ENCODE measurements at regions not wholly inside any gene's neighbourhood (a gene's known extent, or its start where the extent isn't known, plus 50 kb on each side); places are given as distances from the start of the nearest gene placed in this dataset.

DNA sequence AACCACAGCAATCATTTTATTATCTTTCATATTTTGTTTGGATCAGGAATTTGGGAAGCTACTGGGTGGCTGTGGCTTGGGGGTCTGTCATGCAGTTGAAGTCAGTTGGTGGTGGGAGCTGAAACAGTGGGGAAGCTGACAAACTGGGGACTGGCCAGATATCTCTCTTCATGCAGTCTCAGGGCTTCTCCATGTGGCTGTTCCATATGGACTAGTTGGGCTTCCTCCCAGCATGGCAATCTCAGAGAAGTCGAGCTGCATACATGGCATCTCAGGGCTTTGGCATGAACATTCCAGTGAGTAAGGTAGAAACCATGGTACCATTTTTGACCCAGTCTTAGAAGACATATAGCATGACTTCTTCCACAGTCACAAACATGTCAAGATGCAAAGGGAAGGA, 274.8 kb downstream of the ENC1 start:
- Mint-ChIP-seq H3K4me3 (ENCODE audit: unreplicated experiment) (no peak overlapping the region), H3K9me3 (ENCODE audit: unreplicated experiment) (no peaks in the 10 kb centered on the region), H3K27me3 (ENCODE audit: unreplicated experiment) (peaks cover 8% of the 10 kb centered on the region), H3K4me1 (ENCODE audit: unreplicated experiment) (peaks cover 27% of the 10 kb centered on the region), H3K36me3 (ENCODE audit: low read depth, unreplicated experiment) (peaks cover 4% of the 10 kb centered on the region), H3K27ac (ENCODE audit: unreplicated experiment) (no peak overlapping the region)
- no peak for DNase-seq (ENCODE audit: low spot score)
- TF ChIP-seq, protein P1, sequence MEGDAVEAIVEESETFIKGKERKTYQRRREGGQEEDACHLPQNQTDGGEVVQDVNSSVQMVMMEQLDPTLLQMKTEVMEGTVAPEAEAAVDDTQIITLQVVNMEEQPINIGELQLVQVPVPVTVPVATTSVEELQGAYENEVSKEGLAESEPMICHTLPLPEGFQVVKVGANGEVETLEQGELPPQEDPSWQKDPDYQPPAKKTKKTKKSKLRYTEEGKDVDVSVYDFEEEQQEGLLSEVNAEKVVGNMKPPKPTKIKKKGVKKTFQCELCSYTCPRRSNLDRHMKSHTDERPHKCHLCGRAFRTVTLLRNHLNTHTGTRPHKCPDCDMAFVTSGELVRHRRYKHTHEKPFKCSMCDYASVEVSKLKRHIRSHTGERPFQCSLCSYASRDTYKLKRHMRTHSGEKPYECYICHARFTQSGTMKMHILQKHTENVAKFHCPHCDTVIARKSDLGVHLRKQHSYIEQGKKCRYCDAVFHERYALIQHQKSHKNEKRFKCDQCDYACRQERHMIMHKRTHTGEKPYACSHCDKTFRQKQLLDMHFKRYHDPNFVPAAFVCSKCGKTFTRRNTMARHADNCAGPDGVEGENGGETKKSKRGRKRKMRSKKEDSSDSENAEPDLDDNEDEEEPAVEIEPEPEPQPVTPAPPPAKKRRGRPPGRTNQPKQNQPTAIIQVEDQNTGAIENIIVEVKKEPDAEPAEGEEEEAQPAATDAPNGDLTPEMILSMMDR (IDR thresholded peaks at IDR 0.05; ENCODE audit: unreplicated experiment) = no peak

DNA sequence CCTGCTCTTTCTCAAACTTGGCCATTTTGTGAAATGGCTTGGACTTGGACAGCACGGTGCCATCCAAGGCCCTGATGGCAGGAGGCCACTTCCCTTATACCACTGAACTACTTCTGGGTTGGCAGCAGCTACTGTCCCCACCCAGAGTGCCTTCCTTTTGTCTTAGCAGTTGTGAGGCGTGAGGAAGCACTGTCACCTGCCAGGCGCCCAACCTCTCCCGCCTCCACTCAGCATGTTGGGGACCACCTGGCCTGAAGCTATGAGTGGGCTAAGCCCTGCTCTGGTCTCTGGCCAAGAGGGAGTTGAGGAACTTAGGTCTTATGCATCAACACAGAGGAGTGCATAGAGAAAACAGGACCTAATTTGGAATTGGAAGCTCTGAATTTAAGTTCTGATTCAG, 276.0 kb downstream of the ENC1 start:
- H3K4me1 Mint-ChIP-seq (ENCODE audit: unreplicated experiment) = peaks cover 25% of the 10 kb centered on the region
- peaks cover 8% of the 10 kb centered on the region for H3K27me3 Mint-ChIP-seq (ENCODE audit: unreplicated experiment)
- peaks cover 4% of the 10 kb centered on the region for H3K36me3 Mint-ChIP-seq (ENCODE audit: low read depth, unreplicated experiment)
- H3K27ac Mint-ChIP-seq (ENCODE audit: unreplicated experiment) = no peak overlapping the region
- H3K9me3 Mint-ChIP-seq (ENCODE audit: unreplicated experiment) = no peaks in the 10 kb centered on the region
- no peak for DNase-seq (ENCODE audit: low spot score)
- no peak overlapping the region for H3K4me3 Mint-ChIP-seq (ENCODE audit: unreplicated experiment)
- TF ChIP-seq, protein P1 (IDR thresholded peaks at IDR 0.05; ENCODE audit: unreplicated experiment) = no peak

DNA sequence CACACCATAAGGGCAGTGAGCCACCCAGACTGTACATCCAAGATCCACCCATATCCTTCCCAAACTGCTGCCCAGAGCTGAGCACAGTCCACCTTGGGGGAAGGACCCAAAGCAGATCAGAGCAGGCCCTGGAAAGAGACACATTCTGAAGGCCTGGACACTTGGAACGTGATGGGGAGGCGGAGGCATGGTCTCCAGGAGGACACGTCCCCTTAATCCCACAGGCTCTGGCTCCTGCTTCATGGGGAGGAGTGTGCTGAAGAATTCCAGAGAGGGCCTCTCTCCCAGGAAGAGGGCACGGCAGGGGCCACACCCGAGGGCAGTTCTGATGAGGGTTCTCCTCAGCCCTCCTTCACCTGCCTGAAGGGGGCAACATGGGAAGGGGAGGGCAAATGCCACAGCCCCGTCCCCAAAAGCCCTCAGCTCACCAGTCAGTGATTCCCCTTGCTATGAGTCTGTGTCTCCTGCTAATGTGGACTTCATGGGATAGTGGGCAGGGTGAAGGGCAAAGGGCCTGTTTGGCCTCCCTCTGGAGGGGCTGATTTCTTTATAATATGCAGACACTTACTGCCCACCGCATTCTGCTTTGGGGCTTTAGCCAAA, 276.8 kb downstream of the ENC1 start:
- peaks cover 24% of the 10 kb centered on the region for H3K4me1 Mint-ChIP-seq (ENCODE audit: unreplicated experiment)
- peaks cover 6% of the 10 kb centered on the region for H3K27me3 Mint-ChIP-seq (ENCODE audit: unreplicated experiment)
- no peak overlapping the region for H3K4me3 Mint-ChIP-seq (ENCODE audit: unreplicated experiment)
- peaks cover 4% of the 10 kb centered on the region for H3K36me3 Mint-ChIP-seq (ENCODE audit: low read depth, unreplicated experiment)
- no peaks in the 10 kb centered on the region for H3K9me3 Mint-ChIP-seq (ENCODE audit: unreplicated experiment)
- TF ChIP-seq, protein P1 (IDR thresholded peaks at IDR 0.05; ENCODE audit: unreplicated experiment) = no peak
- no peak overlapping the region for H3K27ac Mint-ChIP-seq (ENCODE audit: unreplicated experiment)
- no peak for DNase-seq (ENCODE audit: low spot score)

DNA sequence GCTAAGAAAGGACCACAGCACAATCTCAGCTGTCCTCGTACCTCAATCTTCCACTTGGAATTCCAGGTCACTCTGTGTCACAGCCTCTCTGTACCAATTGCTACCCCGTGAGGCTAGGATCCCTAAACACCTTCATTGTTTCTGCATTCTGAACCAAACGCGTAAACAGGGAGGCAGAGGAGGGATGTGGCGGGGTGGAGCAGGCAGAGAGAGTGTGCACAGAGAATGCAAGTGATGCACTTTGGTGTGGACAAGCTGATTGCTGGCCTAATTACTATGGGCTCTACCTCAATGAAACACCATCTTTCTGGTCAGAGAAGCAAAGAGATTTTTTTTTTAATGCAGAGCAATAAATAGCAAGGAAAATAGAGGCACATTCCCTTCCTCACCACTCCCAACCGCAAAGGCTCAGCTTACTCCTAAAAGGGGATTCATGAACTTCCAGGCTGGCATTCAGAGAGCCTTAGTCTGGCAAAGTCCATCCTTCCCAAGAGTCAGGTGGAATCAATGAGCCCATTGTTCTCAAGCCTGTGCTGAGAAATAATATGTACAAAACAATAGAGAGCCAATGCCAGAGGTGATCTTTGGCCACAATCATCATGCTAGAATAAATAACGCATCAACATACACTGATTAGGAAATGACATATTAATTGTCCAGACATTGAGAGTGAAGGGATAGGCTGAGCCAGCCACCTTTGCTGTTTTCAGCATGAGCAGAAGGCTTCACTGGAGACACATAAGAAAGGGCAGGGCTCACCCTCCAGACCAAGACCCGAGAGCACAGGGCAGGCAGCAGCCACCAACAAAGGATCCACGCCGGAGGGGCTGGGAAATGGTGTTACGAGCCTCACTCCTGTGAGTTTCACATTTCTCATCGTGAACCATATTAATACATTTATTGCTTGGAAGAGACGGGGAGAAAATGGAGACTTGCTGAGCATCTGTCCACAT, 278.8 kb downstream of the ENC1 start:
- peaks cover 14% of the 10 kb centered on the region for H3K4me1 Mint-ChIP-seq (ENCODE audit: unreplicated experiment)
- H3K9me3 Mint-ChIP-seq (ENCODE audit: unreplicated experiment) = no peaks in the 10 kb centered on the region
- TF ChIP-seq, protein P1 (IDR thresholded peaks at IDR 0.05; ENCODE audit: unreplicated experiment) = no peak
- no peak overlapping the region for H3K4me3 Mint-ChIP-seq (ENCODE audit: unreplicated experiment)
- no peak overlapping the region for H3K27ac Mint-ChIP-seq (ENCODE audit: unreplicated experiment)
- peaks cover 4% of the 10 kb centered on the region for H3K36me3 Mint-ChIP-seq (ENCODE audit: low read depth, unreplicated experiment)
- DNase-seq (ENCODE audit: low spot score) = no peak
- peaks cover 6% of the 10 kb centered on the region for H3K27me3 Mint-ChIP-seq (ENCODE audit: unreplicated experiment)

Measured in endothelial cell (in vitro differentiated cells).